HG03095 (cell line): ENCODE measurements at regions not wholly inside any gene's neighbourhood (a gene's known extent, or its start where the extent isn't known, plus 50 kb on each side); places are given as distances from the start of the nearest gene placed in this dataset.

Source experiments
- ATAC-seq: cut with Tn5 transposase; IDR thresholded peaks from one replicate; pipeline ENCODE4 v1.9.1; 2021; ENCODE audit warnings: moderate library complexity; ENCODE audit not compliant: unreplicated experiment

DNA sequence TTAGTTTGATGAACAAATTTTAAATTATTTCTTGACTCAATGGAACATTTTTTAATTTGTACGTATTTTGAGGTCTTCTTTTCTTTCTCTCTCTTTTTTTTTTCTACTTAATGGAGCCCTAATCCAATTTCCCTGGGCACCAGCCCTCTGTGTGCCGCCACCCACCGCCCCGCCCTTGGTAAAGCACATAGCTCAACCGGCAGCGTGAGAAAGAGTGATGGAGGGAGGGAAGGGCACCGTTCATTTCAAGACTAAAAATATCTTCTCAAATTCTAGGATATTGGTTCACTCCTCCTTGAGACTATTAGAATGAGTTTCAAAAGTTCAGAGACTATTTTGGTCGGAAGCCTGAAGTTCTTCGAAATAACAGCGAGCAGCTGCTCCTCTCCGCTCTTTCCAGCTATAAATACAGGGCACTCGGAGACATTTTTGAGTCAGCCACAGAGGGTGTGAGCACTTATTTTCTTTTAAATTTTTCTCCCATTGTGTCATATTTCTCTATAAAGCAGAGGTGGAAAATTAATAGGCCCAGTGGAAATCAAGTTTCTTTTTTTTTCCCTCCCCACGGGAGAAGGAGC is 731.7 kb upstream of the ID2 start:
- no peak for ATAC-seq

DNA sequence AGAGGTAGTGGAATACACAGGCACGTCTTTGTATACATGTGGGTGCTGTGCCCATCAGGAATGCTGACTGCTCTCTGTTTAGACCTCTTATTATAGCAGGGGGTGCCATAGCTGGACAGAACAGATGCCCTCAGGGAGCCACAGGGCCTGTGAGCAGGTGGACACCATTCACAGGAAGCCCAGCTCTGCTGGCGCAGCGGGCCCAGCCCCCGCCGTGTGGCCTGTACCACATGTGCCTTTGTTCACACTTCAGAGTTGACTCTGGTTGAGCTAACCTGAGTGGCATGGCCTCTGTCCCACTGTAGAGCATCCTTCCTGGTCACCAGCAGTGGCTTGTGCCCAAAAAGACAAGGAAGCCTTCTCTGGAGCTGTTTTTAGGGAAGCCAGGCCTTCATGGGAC is 730.9 kb upstream of the ID2 start:
- no peak for ATAC-seq

DNA sequence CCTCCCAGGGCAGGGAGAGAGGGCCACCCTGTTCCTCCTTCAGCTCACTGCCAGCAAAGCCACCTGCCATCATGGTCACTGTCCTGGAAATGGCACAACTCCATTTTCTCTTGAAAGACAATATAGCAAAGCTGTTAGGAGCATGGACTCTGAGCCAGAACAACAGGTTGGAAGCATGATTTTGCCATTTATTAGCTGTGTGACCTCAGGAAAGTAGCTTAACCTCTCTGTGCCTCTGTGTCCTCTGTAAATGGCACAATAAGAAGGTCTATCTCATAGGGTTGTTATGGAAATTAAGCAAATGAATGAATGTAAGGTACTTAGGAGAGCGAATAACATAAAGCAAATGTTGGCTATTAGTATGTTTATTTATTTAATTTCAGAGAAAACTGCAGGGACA is 730.4 kb upstream of the ID2 start:
- ATAC-seq: no peak

DNA sequence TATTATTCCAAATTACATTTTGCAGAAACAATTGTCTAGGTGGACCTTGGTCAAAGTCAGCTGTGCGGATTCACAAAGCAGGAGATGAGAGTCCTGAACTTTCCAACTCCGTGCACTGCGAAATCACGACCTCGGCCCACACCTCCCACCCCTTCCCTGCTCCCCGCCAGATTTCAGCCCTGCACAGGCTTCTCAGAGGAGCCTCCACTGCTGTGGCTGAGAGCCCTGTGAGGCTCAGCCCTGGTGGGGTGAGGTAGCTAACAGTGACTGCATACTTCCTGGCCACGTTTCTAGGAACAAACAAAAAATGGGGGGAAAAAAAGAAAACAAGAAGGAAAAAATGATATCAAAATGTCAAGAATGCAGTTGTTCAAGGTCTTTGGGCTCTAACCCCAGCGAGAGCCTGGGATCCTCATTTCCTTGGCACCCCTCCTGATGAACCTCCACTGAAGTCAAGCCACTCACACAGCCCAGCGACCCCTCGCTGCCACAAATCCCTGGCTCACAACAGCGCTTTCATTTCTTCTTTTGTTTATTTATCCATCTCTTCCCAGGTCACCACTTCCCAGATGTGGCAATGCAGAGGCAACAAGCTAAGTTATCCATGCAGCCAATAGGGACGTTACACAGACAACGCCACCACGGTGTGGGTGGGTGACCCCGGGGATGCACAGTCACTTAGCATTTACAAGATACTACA is 729.7 kb upstream of the ID2 start:
- ATAC-seq: no peak

DNA sequence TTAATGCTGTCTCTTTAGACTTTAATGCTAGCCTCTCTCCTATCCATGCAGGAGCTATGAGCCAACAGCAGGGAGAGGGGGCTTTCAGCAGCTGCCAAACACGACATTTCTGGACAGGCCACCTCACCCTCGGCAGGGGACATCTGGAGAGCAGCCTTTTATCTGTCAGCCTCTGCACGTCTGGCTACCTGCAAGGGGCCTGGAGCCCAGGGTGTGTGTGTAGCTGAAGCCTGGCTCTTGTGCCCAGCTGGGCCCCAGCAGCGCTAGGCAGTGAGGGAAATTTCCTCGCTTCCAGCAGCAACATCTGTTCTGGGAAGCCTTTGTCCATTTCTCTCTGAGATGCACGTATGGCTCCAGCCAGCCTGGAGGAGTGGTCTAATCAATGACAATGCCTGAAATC is 728.7 kb upstream of the ID2 start:
- ATAC-seq: no peak

DNA sequence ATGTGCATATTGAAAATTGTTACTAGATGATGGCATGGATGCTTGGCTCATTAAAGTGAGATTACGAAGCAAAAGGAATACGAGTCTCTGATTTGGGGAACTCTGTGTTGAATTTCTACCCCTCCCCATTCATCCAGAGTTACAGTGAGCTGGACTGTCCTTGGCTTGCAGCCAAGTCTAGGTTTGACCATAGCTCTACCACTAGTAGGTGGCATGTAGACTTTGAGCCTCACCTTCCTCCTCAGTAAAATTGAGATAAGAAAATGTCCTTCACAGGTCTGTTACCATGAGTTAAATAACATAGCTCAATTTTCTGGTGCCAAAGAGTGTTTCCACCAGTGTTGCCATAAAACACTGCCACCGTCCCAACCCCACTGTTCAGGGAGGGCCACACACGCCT is 727.6 kb upstream of the ID2 start:
- no peak for ATAC-seq

DNA sequence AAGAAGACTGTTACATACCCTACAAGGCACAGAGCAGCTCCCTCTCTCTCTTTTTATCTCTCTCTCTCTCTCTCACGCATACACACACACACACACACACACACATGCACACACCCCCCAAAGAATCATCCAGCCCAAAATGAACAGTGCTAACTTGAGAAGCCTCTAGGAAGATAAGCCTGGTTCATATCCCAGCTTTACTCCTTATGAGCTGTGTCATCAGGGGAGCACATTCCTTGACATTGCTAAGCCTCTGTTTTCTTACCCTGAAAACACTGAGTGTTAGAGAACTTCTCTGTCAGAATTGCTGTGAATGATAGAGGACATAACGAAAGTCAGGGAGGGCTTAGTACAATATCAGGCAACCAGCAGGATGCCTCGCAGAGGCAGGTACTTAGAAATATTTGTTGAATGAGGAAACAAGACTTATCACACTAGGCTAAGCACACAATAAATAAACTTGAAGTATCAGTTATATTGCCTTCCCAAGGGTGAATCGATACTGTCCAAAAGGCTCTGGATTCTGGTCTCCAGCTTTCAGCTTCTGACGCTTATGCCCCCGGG is 725.6 kb upstream of the ID2 start:
- no peak for ATAC-seq

DNA sequence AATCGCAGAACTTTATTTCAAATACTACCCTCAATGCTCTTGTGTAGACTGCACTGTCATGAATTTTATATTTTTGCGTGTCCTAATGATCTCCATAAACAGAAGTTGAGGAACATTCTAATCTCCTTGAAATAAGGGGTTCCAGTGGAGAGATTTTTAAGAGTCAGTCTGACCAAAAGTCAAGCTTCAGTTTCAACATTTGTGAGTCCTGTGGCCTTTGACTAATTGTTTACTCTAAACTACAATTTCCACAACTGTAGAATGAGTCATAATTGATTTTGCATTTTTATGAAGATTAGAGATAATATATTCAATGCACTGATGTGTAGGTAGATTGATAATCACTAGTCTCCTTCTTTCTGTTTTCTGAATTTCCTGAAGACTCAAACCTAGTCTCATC is 720.3 kb upstream of the ID2 start:
- ATAC-seq: no peak

DNA sequence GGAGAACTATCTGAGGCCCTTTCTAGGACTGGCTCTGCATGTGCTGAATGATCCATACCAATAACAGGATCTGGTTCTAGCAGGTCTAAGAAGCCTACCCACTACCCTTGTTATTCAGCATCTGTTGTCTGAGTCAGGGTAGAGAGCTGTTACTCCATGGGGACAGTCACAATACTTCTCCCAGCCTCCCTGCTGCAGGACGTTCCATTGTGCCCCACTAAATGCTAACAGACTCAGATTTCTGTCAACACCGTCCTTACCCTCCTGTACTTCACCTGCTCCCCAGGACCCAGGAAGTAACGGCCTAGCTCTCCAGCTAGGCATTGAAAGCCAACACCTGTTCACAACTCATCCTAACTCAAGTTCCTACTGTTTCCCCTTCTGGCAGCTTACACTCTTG is 719.7 kb upstream of the ID2 start:
- ATAC-seq: no peak

DNA sequence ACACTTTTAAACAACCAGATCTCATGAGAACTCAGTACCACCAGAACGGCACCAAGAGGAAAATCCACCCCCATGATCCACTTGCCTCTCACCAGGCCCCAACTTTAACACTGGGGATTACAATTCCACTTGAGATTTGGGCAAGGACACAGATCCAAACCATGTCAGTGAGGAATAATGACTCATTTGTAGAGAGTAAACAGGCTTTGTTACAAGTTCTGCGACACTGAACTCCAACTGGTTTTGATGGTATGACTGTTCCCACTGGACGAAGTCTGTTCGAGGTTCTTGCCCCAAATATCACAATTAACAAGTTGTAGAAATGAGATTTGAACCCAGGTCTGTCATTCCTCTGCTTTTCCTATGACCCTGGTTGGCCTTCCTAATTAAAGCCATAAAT is 718.1 kb upstream of the ID2 start:
- ATAC-seq: no peak

DNA sequence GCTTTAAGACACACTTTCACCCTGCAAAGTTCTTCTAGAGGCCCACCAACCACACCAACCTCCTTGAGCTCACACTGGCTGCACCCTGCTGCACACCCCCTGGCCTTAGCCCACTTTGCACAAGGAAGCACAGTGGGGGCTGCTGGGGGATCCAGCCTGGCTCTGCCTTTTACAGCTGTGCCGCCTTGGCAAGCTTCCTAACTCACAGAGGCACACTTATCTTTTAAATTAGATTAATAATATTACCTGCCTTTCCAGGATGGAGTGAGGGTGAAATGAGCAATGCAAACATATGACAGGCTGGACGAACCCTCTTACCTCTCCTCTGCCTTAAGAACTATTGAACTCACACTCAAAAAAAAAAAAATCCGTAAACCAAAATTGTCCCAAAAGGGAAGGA is 715.8 kb upstream of the ID2 start:
- ATAC-seq: no peak

DNA sequence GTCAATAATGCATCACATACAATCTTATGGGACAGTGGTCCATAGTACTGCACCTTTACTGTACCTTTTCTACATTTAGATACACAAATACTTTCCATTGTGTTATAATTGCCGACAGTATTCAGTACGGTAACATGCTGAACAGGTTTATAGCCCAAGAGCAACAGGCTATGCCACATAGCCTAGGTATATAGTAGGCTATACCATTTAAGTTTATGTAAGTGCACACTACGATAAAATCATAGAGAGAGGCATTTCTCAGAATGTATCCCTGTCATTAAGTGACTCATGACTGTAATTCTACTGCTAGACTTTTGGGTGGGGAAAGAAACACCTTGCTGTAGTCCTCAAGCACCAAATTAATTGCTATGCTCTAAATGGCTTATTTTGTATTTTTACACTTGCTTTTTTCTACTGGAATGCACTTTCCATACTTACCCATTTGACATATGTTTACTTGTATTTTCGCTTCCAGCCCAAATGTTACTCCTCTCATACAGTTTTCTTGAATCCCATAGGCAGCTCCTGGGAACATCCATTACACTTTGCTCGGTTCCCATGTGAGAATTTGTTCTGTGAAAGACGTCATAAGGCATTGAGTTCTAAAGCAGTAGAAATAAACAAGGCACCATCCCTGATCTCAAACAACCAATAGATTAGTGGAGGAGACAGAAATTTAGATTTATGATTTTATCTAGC is 714.0 kb upstream of the ID2 start:
- ATAC-seq: no peak

DNA sequence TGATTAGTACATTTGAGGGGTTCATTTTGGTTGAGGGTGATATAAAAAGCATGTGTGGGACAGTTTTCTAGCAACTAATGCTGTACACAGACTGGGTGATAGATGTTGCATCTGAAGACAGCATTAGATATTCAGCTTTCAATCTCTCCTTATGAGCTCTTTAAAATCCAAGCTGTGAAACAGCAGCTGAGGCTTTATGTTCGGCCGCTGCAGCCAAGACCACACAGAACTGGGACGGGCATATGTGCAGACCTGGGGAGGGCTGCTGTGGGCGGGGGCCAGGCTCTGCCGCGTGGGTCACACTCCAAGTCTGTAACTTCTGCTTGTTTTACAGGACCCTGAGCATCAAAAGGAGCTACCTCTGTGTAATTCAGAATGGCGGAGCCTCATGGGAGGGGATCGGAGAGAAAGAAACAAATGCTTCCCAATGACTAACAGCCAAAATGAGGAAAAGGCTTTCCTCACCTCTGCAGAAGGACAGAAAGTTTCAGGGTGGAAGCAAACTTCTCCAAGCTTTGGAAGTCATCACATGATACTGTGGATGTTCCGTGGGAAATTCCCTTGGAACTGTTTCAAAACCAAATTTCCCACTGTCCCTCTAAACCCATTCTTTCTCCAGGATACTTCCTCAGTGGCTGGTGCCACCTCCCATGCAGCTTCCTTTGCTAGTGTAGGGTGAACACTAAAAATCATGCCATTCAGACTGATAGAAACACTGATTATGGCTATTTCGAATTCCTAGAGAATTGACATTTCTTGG is 711.9 kb upstream of the ID2 start:
- ATAC-seq: no peak

DNA sequence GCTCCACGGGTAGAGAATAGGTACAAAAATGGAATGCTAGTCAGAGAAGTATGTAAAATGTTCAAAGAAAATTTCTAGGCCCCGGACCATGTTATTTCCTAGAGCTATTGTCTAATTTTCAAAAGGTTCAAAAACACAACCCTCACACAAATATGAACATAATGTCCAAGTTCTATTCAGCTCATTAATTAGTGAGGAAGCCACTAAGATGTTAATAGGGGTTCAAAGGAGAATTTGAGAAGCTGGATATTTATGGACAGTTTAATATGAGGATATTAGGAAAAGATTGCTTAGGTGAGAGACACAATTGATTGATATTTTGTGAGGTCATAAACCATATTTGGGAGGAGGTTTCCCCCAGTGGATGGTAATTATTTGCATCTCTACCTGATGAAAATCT is 710.6 kb upstream of the ID2 start:
- ATAC-seq: no peak

DNA sequence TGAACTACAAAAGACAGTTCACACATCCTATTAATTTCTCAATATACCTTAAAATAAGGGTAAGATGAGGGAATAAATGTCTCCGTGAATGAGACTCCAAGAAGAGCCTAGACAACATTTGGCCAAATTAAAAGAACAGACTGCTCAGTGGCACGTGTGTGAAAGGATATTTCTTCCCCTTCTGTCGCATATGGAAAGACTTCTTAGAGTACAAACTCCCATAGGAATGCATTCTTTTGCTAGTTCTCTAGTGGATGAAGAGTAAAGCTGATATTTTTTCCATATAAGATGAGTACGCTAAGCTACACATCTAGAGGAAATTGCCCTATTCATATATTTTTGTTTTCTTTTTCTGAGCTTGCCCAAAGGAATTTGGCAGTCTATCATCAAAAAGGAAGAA is 710.0 kb upstream of the ID2 start:
- ATAC-seq: no peak

DNA sequence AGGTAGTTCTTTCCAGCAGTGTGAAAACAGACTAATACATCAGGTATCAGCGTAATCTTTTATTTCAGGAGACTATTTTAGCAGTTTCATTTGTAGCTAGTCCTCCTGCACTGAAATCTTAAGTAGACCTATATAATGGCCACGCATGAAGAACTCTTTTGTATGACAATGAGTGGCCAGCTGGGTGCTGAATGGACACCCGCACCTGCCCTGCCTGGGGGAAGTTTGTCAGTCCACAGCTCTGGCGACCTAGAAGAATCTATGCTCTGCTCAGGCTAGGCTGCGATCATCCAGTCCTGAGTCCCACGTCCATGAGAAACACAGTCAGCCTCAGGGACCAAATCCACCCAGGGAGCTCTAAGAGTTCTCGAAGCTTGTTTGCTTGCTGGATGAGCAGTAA is 709.2 kb upstream of the ID2 start:
- no peak for ATAC-seq

DNA sequence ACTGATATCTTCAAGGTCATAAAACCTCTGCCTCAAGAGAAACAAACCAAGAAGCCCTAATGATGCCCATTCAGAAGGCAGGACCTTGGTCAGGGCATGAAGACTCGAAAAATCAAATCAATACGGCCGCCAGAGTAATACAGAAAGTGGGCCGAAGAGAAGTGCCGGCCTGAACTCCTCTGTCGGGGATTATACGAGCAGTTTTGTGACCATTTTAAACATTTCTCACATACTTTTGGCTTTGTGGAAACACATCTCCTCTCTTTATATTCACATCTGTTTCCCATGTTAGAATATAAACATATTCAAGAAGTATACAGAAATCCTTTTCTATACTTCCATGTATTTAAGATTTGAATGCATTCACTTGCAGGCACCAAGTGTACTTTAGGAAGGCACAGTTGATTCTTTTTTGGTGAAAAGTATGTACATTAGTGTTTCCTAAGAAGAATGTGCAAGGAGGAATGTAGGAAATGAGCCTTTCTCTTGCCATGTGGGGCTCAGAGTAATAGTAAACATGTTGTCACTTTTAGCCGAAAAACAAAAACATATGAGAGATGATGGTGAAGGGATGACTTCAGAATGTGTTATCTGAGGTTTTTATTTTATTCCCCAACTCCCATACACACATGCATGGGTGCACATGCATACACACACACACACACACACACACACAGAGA is 707.9 kb upstream of the ID2 start:
- ATAC-seq: no peak

DNA sequence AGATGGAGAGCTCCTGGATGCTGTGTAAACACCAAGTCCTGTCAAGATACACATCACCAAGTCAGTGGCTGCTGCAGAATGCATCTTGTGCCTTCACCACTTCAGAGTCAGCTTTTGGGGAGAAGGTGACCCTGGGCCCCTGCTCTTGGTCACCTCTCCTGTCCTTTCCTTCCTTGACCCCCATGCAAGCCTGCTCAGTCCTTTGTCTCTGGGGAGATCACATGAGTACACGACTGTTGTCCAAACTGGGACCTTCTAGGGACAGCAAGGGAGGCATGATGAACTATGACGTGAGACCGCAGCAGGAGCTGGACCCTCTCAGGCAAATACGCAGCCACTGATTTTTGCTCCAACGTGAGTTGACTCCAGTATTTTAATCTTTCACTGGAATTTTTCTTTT is 706.9 kb upstream of the ID2 start:
- no peak for ATAC-seq

DNA sequence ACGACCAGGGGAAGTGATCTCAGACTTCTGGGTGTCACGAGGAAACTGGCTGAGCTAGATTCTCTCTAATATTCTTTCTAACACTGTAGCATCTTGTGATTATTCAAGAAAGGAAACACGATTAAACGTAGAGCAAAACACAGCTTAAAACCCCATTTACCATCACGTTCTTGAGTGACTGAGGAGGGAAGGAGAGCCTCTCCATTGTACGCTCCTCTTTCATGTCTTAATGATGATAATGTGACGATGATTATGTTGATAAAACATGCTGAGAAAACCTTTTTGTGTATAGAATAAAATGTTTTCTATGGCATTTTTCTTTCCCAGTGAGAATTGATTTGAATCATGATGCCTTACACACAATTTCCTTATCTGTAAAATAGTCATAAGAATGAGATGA is 705.6 kb upstream of the ID2 start:
- no peak for ATAC-seq

DNA sequence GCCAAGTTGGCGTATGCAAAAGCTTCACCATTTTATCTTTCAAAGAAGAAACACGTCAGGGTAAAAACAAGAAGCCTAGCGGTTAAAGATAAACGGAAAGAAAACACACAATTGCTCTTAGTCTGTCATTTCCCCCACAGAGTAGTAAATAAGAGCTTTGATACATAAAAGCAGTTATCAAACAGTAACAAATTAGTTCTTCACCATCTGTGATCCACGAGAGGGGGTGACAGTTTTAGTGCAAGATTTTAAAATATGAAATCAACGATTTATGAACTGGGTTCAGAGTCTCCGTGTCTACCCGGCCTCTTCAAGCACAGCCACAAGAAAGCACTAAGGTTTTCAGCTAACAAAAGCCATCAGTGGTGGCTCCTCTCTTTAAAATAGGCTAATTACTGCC is 703.9 kb upstream of the ID2 start:
- ATAC-seq: no peak

DNA sequence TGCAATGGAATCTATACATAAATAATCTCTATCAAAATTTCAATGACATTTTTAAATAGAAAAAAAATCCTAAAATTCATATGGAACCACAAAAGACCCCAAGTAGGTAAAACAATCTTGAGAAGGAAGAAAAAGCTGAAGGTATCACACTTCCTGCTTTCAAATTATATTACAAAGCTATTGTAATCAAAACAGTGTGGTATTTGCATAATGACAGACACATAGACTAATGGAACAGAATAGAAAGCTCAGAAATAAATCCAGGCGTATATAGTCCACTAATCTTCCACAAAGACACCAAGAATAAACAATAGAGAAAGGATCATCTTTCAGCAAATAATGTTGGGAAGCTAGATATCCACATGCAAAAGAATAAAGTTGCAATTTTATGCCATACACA is 699.8 kb upstream of the ID2 start:
- no peak for ATAC-seq
